NCI-H146 treated with DMSO at 0.1 percent for 48 hours (cell line): ENCODE measurements at regions not wholly inside any gene's neighbourhood (a gene's known extent, or its start where the extent isn't known, plus 50 kb on each side); places are given as distances from the start of the nearest gene placed in this dataset.

Experiments used
- DNase-seq: peaks from one replicate; lab custom pipeline; 2025; ENCODE audit not compliant: unreplicated experiment; lab: John Stamatoyannopoulos, UW

DNA sequence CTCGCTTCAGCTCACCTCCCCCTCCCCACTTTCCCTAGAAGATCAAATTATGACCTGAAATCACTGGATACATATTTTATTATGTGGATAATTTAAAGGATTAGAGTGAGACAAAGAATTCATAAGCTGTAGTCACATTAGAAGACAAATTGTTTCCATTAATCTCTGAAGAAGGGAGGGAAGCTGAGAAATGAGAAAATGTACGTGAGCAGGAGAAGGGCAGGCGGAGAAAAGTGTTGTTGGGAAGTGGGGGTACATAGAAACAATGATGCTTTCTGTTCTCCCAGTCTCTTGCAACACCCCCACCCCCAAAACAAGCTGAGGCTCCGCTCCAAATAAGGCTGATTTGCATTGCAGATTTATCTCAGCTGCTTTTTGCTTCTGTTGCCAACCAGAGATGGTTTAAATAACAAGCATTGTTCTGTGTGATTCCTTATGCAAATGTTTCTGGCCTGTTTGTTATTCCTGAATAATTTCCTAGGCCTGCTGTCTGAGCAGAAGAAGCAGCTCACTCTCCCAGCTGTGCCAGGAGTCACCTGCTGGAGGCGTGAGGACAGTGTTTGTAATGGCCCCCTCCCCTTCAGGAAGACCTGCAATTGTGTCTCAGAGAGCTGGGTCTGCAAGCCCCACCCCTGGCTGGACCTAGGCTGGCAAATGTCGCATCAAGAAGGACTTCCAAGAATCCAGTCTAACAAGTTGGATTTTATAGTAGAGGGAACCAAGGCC, 121.8 kb upstream of the TNR start:
- DNase-seq = no peak

- DNase-seq = no peak
These were observed 121.2 kb upstream of the TNR start for GRCh38 chr1:175864625-175865024.

DNA sequence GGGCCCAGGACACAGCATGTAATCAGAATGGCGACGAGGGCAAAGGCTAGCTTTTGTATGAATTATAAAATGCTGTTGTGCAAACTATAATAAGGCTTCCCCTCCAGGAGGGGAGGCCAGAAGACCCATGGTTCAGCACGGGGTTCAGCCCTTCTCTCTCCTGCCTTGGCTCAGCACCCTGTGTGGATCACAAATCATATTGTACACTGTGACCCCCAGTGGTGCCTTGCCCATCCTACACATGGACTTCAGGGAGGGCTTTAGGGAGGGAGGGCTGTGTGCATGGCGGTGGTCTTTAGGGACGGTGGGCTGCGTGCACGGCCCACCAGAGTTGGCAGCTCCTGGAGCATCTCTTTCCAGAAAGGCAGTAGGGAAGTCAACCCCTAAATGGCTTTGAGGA, 120.8 kb upstream of the TNR start:
- no peak for DNase-seq

DNA sequence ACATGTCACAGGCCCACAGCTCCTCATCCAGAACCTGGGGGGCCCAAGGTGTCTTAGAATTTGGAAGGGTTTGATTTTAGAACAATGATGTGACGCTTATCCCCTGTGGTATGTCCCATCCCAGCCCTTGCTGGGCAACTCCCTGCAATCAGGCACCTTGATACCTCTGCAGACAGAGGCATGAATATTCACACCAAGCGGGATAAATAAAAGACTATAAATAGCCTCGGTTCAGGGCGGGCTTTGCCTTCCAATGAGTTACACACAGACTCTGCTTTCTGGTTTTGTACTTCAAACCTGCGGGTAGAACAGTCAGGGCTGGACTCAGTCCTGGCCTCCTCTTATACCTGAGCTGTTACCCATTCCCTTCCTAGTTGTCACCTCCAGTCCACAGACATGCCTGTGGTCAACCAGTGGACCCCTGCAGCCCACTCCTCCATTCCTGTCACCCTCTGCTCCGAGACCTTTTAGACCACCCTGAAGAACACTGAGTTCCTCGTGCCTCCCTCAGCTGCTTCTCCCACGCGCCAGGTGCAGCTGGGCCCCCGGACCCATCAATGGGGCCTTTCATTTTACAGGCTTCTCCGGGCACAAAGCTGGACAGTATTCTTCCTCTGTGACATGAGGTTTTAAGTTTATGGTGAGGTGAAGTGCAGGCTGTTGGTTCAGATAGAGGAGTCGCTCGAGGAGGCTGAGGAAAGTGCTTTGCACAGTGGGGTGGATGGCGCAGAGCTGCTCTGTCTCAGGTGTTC, 120.1 kb upstream of the TNR start:
- DNase-seq = no peak

DNA sequence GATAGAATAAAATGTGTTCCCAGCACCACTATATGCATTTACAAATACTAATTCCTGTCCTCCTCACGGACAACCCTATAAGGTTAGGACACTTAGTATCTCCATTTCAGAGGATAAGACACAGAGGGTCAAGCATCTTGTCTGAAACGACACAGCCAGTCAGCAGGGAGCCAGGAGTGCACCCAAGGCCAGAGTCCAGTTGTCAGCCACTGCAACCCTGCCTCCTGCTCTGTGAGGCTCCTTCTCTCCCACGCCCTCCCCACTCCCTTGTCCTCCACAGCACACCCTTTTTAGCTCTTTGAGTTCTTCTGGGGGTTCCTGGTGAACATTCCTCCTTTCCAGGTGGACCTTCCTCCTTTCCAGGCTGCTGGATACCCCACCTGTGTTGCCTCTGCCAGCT, 119.0 kb upstream of the TNR start:
- no peak for DNase-seq

DNA sequence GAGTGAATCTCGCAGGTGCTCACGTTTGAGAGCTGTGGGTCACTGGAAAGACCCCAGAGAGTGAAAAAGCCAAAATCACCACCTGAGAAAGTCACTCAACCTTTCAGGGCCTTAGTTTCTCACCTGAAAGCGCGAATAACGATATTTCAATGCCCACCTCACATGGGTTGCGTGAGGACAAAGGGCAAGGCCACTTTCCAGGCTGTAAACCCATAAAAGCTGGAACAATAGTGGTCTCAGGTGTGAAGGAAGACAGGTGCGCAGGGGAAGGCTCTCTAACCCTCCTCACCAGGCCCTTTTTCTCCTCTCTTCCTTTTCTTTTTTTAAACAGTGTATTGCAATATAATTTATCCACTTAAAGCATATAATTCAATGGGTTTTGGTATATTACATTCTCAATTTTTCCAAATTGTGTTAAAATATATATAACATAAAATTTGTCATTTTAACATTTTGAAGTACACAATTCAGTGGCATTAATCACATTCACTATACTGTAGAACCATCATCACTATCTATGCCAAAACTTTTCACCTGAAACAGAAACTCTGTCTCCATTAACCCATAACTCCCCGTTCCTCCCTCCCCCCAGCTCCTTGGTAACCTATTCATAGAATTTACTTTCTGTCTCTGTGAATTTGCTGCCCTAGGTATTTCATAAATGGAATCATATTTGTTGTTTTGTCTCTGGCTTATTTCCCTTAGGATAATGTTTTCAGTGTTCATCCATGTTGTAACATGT, 118.4 kb upstream of the TNR start:
- DNase-seq = no peak

- DNase-seq = no peak
These were observed 114.4 kb upstream of the TNR start for GRCh38 chr1:175857756-175858155.

DNA sequence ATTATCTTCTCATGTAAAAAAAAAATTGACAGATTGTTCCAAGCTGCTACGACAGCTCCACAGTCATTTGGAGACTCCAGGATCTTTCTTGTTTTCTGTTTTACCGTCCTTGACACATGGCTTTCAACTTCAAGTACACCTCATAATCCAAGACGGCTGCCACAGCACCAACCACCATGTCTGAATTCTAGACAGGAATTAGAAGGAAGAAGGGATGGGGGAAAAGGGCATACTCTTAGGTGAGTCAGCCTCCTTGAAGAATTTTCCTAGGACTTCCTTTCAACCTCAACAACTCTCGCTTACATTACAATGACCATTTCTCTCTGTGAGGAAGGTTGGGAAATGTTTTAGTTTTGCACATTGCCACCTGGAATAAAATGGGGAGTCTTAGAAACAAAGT, 110.3 kb upstream of the TNR start:
- no peak for DNase-seq

DNA sequence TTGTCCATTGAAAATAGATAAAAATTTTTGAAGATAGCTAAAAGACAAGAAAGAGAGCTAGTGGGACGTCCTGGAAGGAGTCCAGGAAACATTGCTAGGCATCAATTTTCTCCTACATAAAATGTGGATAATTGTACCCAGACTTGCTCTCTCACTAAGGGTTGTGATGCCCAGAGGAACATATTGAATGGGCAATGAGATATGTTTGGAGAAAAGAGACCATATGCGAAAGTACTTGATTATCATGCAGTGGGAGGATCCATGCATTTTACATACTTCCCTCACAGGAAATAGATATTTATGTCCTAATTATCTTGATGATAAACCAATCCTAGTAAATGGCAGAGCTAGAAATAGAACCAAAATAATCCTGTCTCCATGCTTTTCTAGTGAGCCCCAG, 108.4 kb upstream of the TNR start:
- no peak for DNase-seq

DNA sequence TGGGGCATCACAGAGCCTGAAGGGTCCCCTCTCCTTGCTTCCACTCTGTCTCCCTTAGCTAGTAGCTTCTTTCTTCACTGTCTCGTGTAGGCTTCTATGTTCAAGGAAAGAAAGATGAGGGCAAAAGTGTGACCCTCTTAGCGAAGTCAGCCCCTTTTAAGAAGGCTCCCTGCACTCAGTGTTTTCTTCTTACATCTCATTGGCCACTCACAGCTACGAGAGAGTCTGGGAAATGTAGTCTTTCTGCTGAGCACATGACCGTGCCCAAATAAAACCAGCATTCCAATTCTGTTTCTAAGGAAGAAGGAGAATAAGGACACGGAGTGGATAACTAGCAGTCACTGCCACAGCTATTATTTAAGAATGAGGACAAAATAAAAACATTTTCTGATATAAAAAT, 104.9 kb upstream of the TNR start:
- no peak for DNase-seq

DNA sequence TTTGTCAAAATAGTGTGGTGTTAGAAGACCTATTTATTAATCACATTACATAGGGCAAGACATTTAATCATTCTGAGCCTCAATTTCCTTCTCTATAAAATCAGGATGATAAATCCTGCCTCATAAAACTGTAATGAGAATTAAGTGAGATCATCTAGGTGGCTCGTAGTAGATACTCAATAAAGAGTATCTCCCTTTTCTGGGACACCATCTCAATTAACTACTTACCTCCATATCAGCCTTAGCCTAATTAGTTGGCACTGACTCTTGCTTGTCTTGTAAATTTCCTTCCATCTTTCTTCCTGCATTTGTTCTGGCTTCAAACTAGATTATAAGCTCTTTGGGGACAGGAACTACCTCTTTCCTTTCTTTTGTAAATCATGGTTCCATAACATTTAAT, 102.6 kb upstream of the TNR start:
- no peak for DNase-seq

DNA sequence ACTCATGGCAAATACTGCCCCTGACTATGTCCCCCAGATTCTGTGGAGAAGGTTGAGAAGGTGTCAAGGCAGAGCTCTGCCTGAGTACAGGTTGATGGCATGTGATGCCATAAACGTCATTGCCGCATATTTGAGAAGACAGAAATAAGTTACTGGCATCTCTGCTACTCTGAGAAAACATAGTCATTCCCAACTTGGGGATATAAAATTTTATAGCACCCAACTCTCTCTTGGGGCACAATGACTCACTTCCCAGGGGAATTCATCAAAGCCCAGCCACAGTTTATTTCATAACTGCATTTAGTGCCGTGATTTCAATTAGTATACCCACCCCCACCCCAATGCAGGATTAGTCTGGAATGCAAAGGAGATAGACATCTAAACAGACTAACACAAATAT, 101.9 kb upstream of the TNR start:
- no peak for DNase-seq

- no peak for DNase-seq
These were observed 101.5 kb upstream of the TNR start for GRCh38 chr1:175844877-175845276.

DNA sequence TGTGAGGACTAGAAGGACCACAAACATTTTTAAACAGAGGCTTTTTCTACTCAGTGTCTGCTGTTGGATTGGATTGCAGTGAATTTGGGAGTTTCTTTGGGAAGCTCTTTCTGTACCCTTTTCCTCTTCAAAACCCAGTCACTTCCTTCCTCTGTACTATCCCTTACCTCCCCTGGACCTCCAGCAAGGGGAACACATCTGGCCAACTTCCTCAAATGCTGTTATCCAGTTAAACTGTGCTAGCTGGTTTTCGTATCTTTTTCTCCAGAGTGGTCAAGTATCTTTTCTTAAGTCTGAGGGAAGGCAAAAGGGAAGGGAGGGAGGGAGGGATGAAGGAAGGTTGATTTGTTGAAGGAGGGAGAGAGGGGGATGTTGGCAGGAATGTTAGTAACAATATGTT, 99.2 kb upstream of the TNR start:
- DNase-seq = no peak

DNA sequence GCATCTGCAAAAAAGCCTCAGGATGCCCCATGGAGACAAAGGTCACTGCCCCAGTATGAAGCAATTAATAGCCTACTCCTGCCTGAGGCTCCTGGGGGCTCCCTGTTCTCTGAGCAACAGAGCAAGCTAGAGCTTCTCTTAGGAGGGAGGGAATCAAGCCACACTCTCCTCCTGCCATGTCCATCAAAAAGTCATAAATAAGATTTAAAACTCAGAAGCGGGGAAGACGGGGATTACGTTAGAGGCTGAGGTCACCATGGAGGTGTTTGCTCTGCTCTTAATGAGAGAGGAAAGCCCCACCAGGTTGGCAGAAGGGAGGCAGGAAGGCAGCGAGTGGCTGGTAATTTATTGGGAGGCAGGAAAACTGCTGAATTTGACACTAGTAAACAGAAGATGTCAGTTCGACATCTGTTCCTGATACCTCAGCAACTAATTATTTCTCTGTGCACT, 98.4 kb upstream of the TNR start:
- DNase-seq = peak; percentile 40

GRCh38 chr1:175840787-175841186, 97.4 kb upstream of the TNR start:
- DNase-seq = no peak

GRCh38 chr1:175839779-175840669, 96.6 kb upstream of the TNR start:
- peak; percentile 15 for DNase-seq

DNA sequence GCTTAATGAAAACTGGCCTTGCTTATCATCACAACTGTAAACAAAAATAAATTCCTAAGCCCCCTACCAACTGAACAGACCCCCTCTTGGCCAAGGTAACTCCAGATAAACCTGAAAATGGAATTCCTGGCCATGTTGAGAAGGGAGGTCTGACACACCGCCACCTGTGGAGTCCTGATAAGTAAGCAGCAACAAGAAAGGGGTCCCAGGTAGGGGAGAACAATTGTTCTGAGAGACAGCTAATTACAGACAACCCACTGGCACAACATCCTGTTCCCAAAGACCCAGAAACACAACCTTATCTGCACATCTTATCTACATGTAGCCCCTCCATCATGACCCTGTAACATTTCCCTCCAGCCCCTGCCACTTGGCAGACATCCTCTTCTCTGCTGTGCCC, 91.2 kb upstream of the TNR start:
- no peak for DNase-seq

- DNase-seq = no peak
These were observed 90.6 kb upstream of the TNR start for GRCh38 chr1:175833951-175834350.

GRCh38 chr1:175833502-175833901, 90.1 kb upstream of the TNR start:
- DNase-seq = no peak

- no peak for DNase-seq
These were observed 87.1 kb upstream of the TNR start for GRCh38 chr1:175830500-175830899.
